NB4 (cell line): ENCODE measurements at regions not wholly inside any gene's neighbourhood (a gene's known extent, or its start where the extent isn't known, plus 50 kb on each side); places are given as distances from the start of the nearest gene placed in this dataset.
"Not testable (repeated sequence)": the region's sequence is repeated elsewhere in the genome, so short reads cannot be mapped to it uniquely, and the experiment has no call there.

ENCODE experiments used
- CTCF ChIP-seq: IDR thresholded peaks from one replicate; pipeline ENCODE4 v1.5.1; 2012; ENCODE audit warnings: low read depth, low read length
- MYC ChIP-seq: IDR thresholded peaks from 2 replicates; pipeline ENCODE4 v1.6.1; 2011; ENCODE audit warnings: low read depth, low read length
- POLR2A ChIP-seq: IDR thresholded peaks from 2 replicates; pipeline ENCODE4 v1.6.1; 2011; ENCODE audit warnings: mild to moderate bottlenecking; ENCODE audit not compliant: insufficient read length; ENCODE audit errors: extremely low read depth

DNA sequence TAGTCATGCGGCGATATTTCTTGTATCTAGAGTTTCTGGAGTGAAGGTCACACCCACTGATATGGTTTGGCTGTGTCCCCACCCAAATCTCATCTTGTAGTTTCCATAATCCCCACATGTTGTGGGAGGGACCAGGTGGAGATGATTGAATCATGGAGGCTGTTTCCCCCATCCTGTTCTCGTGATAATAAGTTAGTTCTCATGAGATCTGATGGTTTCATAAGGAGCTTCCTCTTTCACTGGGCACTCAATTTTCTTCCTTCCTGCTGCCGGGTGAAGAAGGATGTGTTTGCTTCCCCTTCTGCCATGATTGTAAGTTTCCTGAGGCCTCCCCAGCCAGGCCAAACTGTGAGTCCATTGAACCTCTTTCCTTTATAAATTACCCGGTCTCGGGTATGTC is 190.5 kb upstream of the ZNF618 start:
- not testable (repeated sequence) for TF ChIP-seq CTCF, POLR2A, MYC
